ENCODE measurements at regions not wholly inside any gene's neighbourhood (a gene's known extent, or its start where the extent isn't known, plus 50 kb on each side); places are given as distances from the start of the nearest gene placed in this dataset.

GRCh38 chr2:120595739-120596138 is 139.9 kb upstream of the GLI2 start:
- in situ Hi-C loops (cut with HindIII; ENCODE audit: low sequenced_read_pairs) = loop anchor here (5.0 kb wide), 1 partner anchor 48 kb away; no protein-coding TSS in a partner anchor

- in situ Hi-C loops (cut with HindIII; ENCODE audit: low sequenced_read_pairs) = loop anchor here (5.0 kb wide), 1 partner anchor 49 kb away; no protein-coding TSS in a partner anchor
Observed at GRCh38 chr2:120596191-120596811, 139.4 kb upstream of the GLI2 start.

GRCh38 chr2:120596990-120597594 is 138.6 kb upstream of the GLI2 start:
- in situ Hi-C loops (cut with HindIII; ENCODE audit: low sequenced_read_pairs) = loop anchor here (5.0 kb wide), 1 partner anchor 50 kb away; no protein-coding TSS in a partner anchor

GRCh38 chr2:120597595-120598193 is 138.0 kb upstream of the GLI2 start:
- in situ Hi-C loops (cut with HindIII; ENCODE audit: low sequenced_read_pairs) = loop anchor here (5.0 kb wide), 1 partner anchor 50 kb away; no protein-coding TSS in a partner anchor

- in situ Hi-C loops (cut with HindIII; ENCODE audit: low sequenced_read_pairs) = loop anchor here (5.0 kb wide), 1 partner anchor 51 kb away; no protein-coding TSS in a partner anchor
Observed at GRCh38 chr2:120598416-120598815, 137.3 kb upstream of the GLI2 start.

- in situ Hi-C loops (cut with HindIII; ENCODE audit: low sequenced_read_pairs) = loop anchor here (5.0 kb wide), 1 partner anchor 52 kb away; no protein-coding TSS in a partner anchor
Observed at GRCh38 chr2:120599072-120599471, 136.6 kb upstream of the GLI2 start.

- in situ Hi-C loops (cut with HindIII; ENCODE audit: low sequenced_read_pairs) = loop anchor here (5.0 kb wide), 1 partner anchor 52 kb away; no protein-coding TSS in a partner anchor
Observed at GRCh38 chr2:120599656-120600055, 136.0 kb upstream of the GLI2 start.

- in situ Hi-C loops (cut with HindIII; ENCODE audit: low sequenced_read_pairs) = no loop called here
Observed at GRCh38 chr2:120600335-120600734, 135.3 kb upstream of the GLI2 start.

GRCh38 chr2:120600786-120601185 is 134.9 kb upstream of the GLI2 start:
- in situ Hi-C loops (cut with HindIII; ENCODE audit: low sequenced_read_pairs) = no loop called here

GRCh38 chr2:120601566-120601965 is 134.1 kb upstream of the GLI2 start:
- in situ Hi-C loops (cut with HindIII; ENCODE audit: low sequenced_read_pairs) = no loop called here

GRCh38 chr2:120602251-120602650 is 133.4 kb upstream of the GLI2 start:
- in situ Hi-C loops (cut with HindIII; ENCODE audit: low sequenced_read_pairs) = no loop called here

GRCh38 chr2:120604767-120605166 is 130.9 kb upstream of the GLI2 start:
- in situ Hi-C loops (cut with HindIII; ENCODE audit: low sequenced_read_pairs) = no loop called here

- in situ Hi-C loops (cut with HindIII; ENCODE audit: low sequenced_read_pairs) = no loop called here
Observed at GRCh38 chr2:120605231-120605935, 130.3 kb upstream of the GLI2 start.

GRCh38 chr2:120606280-120606679 is 129.4 kb upstream of the GLI2 start:
- in situ Hi-C loops (cut with HindIII; ENCODE audit: low sequenced_read_pairs) = no loop called here

- in situ Hi-C loops (cut with HindIII; ENCODE audit: low sequenced_read_pairs) = no loop called here
Observed at GRCh38 chr2:120606931-120607330, 128.7 kb upstream of the GLI2 start.

GRCh38 chr2:120607506-120607905 is 128.2 kb upstream of the GLI2 start:
- in situ Hi-C loops (cut with HindIII; ENCODE audit: low sequenced_read_pairs) = no loop called here

GRCh38 chr2:120607996-120608395 is 127.7 kb upstream of the GLI2 start:
- in situ Hi-C loops (cut with HindIII; ENCODE audit: low sequenced_read_pairs) = no loop called here

GRCh38 chr2:120609826-120610395 is 125.8 kb upstream of the GLI2 start:
- in situ Hi-C loops (cut with HindIII; ENCODE audit: low sequenced_read_pairs) = no loop called here

GRCh38 chr2:120611016-120611415 is 124.7 kb upstream of the GLI2 start:
- in situ Hi-C loops (cut with HindIII; ENCODE audit: low sequenced_read_pairs) = no loop called here

- in situ Hi-C loops (cut with HindIII; ENCODE audit: low sequenced_read_pairs) = no loop called here
Observed at GRCh38 chr2:120611961-120612360, 123.7 kb upstream of the GLI2 start.

GRCh38 chr2:120612471-120612870 is 123.2 kb upstream of the GLI2 start:
- in situ Hi-C loops (cut with HindIII; ENCODE audit: low sequenced_read_pairs) = no loop called here
